GM19452 (cell line): ENCODE measurements at regions not wholly inside any gene's neighbourhood (a gene's known extent, or its start where the extent isn't known, plus 50 kb on each side); places are given as distances from the start of the nearest gene placed in this dataset.

ENCODE experiments used
- ATAC-seq: cut with Tn5 transposase; IDR thresholded peaks from one replicate; pipeline ENCODE4 v1.9.1; 2021; ENCODE audit not compliant: unreplicated experiment

DNA sequence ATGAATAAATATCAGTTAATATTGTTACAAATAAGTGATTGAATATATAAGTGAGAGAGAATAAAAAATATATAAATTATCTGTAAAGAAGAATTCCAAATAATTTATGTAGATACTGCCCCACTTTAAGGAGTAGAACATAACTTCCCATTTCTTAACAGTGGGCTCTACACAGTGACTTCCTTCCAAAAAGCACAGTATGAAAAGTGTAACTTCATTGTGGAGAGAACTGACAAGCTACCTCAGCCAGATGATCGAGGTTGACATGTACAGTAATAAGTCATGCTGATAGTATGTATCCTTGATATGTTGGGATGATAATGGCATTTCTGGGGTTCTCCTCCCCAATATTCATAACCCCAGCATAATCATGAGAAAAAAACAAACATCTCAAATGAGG, 191.9 kb upstream of the FN1 start:
- ATAC-seq, result no peak

DNA sequence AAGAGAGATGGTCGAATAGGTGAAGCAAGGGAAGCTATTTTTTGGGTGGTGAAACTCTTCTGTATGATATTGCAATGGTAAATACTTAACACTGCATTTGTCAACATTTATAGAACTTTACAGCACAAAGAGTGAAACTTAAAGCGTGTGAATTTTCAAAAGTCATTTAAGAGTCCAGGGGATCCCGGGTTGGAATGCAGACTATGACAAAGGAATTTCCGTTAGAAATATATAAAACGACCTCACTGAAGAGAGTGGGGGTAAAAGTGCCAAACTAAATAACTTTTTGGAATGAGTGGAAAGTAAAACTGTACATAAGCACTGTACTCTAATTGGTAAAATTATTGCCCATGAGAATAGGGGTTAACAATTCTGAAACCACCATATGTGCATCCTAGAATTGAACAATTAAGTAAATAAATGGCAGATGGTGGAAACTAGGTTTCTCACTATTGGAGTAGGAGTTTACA, 191.0 kb upstream of the FN1 start:
- no peak for ATAC-seq

DNA sequence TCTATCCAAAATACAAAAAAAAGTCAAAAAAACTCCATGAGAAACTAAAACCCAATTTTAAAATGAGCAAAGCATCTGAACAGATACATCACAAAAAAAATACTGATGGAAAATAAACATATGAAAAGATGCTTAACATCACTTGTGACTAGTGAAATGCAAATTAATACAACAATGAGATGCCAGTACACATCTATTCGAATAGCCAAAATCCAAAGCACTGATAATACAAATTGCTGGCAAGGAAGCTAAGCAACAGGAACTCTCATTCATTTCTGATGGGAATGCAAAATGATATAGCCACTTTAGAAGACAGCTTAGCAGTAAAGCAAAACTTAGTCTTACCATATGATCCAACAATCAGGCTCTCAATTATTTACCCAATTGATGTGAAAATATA, 190.2 kb upstream of the FN1 start:
- ATAC-seq, result no peak

DNA sequence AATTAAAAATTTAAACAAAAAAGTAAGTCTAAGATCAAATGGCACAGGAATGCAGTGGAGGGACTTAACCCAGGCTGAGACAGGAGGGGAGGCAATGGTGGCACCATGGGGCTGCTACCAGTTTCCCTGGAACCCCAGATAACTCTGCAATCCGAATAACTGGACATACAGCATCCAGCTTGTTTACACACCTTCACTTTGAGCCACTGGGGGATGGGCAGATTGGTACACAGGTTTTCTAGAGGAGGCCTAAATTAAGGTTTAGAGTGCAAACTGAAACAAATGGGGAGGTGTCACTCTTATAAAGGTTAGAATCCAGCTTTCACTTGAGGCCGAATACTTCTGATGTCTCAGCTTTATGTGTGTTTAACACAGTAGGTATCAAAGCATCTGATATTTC, 189.3 kb upstream of the FN1 start:
- ATAC-seq, result no peak

DNA sequence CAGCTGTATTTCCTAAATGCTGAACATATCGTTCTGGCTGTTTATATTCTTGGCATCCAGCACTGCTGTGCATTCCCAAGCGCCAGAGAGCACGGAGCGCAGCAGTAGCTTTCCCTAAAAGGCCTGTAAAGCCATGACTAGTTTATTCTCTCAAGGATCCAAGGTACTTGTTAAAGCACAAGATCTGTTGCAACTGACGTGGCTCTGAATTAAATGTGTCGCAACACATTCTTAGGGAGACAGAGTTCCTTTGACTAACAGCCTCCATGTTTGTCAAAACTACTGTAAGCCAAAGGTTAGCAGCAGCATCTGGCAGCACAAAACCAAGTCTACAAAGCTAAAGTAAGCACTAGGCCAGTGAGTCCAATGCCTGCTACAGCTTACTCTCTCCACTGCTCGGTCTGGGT, 188.6 kb upstream of the FN1 start:
- ATAC-seq, result no peak

DNA sequence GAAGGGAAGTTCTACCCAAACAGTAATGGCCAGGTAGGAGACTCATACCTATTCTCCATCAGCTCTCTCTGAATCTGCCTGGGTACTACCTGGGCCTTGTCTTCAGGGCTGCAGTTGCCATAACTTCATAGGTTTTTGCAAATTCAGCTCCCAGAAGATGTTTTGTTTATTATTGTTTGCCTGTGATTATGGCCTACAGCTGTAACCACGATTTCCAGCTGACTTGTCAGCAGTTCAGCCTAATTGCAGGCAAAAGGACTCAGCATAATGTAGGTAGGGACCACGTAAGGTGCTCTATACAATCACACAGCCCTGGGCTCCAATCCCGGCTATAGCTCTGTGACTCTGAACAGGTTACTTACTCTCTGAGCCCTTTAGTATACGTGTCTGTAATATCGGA, 187.0 kb upstream of the FN1 start:
- no peak for ATAC-seq

DNA sequence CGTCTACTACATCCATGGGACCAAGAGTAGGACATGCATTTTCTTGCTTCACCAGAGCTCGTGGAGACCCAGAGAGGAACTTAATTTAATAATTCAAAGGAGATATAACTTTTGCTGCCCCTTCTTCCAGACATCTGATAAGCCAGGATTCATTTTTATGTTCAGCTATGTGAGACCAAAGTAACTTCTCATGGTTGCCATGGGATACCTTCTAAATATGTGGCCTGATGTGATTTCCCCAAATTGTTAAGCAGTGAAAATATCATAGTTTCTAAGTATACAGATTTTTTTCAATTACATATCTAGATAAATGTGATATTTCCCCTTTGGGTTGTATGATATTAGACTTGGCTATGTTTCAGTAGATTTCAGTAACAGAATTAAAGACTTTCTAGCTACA, 185.5 kb upstream of the FN1 start:
- ATAC-seq, result no peak

DNA sequence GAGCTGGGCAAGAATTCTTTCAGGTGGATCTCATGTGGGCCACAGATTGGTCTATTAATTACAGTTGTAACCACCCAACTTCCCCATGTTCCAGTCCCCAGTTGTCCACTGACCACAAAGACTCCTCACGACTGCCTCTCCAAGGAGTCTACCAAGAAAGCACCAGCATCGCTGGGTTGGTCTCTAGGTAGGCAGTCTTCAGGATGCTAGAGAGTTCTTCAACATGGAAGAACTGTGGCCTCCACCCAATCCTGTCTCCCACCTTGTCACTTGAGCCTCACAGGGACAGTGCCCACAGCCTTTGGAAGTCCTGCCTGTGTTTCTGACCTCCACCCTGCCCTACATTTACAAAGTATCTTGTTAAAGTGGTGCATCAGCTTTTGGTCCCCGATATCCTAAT, 184.7 kb upstream of the FN1 start:
- no peak for ATAC-seq

DNA sequence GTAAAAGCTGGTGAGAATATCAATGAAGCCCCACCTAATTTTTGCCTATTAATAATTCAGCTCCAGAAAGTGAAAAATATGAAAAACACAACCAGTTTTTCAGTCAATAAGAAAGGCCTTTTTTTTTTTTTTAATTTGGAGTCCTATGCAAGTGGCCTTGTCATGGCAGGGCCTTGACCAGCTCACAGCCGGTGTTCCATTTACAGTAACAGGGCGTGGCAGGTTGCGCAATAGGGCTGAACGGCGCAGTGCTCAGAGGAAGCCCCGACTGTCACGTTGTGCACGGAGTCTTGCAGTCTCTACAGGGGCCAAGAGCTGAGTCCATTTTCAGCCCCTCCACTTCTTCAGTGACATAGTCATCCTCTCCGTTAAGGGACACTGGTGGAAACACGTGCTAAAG, 184.1 kb upstream of the FN1 start:
- ATAC-seq, result no peak

DNA sequence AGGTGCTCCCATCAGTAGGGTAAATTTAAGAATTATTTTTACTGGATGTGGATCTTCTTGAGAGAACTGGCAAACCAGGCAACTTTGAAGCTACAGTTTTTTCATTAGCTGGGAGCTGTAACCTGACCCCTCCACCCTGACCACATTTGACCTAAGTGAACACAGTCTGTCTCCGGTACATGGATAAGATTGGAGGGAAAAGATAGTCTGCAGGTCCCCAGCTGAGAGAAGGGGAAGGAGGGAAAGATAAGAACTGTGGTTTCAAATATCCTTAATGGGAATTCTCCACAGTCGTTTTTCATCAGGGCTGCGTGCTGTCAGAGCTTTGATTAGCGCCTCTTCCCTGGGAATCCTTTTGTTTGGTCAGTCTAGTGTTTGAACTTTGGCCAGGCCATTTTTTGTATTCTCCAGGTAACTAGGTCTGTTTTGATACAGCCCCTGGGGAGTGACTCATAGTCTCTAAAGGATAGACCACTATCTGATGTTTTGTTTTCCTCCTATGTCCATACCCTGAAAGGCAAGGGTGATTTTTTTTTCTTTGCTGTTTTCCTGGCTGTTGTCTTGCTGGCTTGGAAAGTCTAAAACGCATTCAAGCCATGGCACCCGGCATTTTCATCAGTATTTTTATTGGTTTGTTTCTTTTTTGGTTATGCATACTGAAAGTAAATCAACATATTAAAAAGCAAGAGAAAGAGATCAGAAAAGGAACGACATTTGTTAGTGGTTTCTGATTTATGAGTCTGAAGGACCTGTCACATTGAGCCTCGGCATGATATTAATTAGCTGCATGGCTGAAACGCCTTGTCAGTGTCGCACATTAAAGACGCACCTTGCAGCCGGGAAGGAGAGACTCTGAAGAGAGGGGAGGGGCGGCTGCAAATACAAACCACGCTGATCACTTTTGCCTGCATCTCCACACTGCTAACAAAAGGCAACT, 183.4 kb upstream of the FN1 start:
- ATAC-seq, result no peak

DNA sequence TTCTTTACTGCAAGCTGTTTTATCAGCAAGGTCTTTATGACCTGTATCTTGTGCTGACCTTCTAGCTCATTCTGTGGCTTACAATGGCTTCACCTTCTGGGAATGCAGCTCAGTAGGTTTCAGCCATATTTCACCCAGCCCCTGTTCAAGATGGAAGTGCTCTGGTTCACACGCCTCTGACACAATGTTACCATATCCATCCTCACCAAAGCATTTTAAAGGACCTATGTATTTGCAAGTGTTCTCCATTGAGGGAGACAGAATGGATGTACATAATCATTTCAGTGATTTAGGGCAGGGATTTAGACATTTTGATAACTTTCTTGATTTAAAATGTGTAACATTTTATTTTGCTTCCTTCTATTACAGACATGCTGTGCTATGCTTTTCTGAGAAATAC, 182.3 kb upstream of the FN1 start:
- ATAC-seq, result no peak

DNA sequence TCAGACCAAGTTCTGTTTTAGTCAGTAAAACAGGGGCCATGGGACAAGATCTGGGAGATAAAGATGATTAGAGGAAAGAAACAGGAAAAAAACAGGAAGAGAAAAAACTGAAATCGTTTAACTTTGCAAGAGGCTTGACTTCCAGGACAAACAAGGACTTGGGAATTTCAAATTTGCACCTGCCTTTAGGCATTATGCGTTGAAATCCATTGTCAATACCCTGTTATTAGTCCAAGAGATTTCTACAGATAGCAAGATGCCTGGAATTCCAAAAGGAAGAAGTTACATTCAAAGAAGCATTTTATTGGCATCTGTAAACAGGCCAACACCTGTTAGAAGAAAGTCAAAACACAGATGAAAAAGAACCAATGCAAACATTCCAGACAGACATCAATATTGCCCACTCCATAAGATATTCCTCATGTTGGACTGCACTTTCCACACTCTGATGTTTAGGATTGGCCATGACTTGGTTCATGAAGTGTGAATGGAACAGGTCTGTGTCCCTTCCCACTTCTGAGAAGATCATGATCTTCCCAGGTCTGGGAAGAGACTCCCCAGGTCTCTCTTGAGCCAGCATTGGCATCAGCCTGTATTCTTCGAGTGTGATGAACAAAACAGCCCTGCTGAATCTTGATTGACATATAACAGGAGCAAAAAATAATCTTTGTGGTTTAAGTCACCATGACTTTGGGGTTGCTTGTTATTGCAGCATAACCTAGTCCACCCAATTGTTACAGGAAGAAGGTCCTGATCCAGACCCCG, 181.4 kb upstream of the FN1 start:
- ATAC-seq, result no peak

DNA sequence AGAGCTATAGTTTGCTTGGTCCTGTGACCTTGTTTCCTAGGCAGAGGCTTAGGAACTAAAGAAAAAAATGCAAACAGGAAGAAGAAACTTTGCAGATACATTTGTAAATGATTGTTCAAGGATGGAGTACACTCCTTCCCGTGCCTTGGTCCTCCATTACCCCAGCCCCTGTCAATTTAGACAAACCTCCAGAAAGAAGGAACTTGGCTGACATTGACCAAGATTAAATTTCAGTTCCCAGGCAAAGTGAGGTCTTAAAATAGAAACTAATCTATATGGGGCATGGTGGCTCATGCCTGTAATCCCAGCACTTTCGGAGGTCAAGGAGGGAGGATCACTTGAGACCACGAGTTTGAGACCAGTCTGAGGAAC, 179.9 kb upstream of the FN1 start:
- ATAC-seq, result no peak

DNA sequence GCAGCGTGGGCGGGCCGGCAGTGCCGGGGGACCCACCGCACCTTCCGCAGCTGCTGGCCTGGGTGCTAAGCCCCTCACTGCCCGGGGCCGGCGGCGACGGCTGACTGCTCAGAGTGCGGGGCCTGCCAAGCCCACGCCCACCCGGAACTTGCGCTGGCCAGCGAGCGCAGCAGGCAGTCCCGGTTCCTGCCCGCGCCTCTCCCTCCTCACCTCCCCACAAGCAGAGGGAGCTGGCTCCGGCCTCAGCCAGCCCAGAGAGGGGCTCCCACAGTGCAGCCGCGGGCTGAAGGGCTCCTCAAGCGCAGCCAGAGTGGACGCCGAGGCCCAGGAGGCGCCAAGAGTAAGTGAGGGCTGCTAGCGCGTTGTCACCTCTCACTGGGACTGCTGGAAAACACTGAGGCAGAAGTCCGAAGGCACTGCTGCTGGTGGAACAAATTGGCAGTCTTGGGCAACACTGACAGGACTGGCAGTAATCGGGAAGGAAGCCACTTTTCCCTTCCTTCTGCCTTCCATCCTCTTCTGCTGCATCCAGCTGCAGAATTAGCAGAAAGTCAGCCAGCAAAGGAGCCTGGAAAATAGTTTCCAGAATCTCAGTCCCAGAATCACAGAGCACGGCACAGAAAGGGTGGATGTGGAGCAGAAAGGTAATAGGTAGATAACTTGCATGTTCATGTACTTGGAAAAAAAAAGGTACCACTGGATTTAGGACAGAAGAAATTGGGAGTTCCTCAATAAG, 179.4 kb upstream of the FN1 start:
- no peak for ATAC-seq

DNA sequence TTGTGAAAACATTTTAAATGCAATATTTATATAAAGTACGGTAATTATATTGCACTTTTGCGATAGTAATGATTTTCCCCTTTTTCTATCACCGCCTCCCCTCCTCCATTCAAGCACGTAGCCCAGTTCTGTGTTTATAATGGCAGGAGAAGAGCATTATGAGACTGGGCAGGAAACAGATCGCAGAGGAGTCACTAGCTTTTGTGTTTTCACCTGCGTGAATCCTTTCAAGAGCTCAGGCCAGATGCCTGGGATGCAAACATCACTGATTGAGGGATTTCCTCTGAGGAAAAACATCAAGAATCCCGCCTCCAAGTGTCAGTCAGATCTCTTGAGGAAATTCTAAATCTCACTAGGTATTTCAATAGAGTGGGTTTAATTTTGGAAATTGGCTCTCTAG, 178.4 kb upstream of the FN1 start:
- no peak for ATAC-seq

DNA sequence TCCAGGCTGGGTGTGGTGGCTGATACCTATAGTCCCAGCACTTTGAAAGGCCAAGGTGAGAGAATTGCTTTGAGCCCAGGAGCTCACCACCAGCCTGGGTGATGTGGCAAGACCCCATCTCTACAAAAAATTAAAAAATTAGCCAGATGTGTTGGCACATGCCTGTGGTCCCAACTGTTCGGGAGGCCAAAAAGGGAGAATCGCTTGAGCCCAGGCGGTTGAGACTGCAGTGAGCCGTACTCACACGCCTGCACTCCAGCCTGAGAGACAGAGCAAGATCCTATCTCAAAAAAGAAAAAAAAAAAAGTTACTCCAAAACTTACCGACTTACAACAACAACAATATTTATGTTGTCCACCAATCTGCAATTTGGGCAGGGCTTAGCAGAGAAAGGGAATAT, 178.0 kb upstream of the FN1 start:
- ATAC-seq, result no peak

DNA sequence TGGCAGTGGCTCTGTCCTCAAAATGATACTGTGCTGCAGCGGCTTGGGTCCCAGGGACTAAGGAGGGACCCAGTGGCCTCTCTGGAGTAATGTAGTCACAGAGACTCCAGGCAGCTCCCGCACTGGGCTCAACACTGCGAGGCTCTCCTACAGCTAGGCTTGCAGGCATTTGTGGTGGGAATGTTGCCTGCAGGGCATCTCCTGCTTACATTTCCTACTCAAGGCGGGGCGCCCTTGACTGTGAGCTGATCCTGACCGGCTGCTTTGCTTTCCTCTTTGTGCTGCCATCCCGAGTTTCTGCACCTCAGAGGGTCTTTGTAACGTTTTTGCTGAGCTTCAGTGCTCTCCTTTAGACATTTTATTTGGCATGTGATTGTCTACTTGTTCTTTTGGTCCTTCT, 177.4 kb upstream of the FN1 start:
- no peak for ATAC-seq

DNA sequence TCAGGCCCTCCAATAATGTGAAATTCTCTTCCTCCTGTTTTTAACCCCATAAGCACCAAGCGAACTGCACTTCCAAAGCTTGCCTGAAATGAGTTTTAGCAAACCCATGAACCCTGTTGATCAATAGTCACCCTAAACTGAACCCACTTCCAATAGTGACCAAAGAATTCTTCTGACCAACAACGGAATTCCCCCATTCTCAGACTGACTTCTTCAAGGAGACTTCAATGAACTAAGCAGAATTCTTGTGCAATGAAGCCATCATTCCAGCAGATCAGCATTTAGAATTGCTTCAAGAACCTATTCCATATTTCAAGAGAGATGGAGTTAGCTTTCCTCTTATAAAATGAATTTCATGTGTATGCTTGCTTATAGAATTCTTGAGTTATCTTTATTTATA, 176.9 kb upstream of the FN1 start:
- no peak for ATAC-seq

DNA sequence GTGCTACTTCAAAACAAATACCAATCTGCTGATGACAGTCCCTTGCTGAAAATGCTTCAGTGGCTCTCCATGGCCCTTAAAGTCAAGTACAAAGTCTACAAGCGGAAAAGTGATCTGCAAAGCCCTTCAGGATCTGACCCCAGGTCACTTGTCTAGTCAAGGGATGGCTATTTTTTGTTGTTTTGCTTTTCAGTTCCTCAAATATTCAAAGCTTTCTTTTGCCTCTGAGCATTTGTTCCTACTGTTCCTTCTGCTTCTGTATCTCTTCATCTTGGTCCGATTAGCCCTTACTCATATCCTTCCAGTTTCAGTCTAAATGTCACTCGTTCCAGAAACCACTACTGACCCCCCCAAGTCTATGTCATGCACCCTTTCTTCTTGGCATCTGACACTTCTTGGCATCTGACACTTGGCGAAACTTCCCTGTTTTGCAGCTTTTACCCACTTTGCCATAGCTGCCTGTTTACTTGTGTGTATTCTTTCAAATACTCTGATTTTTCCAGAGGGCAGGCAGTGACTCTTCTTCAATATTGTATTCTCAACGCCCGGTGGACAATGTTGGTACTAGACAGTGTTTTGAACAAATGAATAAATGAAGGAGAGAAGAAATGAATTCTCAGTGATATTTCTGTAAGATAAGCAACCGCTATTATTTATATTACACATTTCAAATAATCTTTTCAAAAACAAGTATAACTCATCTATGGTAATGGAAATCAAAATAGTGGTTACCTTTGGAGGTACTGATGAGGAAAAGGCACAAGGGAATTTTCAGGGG, 175.9 kb upstream of the FN1 start:
- ATAC-seq, result no peak

DNA sequence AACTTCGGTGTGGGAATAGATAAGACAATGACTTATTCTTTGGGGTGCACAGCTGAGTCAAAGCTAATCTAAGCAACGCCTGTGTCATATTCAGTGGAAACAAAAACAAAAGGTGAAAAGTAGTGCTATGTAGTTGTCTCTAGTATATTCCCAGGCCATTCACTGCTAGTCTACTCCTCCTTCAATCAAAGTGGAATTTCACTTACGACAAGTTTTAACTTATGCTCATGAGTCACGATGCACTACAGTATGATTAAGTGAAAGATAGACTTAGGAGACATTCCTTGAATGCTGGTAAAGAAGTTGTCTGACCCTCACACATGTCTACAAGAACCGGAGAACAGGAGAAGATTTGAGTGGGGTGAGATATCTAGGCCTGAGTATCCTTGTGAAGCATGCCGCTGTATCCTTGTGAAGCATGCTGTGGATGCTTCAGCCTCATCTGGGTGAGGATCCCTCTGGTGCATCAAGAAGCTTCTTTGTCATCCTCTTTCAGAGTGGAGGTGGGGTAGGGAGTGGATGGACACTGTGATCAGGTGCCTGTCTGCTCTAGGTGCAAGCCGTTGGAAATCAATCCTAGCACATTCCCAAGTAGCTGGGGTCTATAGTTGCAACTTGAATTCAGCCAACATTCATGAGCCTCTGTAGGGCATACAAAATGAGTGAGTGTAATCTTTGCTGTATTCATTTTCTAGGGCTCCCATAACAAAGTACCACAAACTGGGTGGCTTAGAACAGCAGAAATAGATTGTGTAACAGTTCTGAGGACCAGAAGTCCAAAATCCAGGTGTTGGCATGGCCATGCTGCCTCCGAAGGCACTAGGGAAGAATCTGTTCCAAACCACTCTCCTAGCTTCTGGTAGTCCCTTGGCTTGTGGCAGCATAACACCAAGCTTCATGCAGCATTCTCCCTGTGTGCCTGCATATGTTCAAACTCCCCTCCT, 173.5 kb upstream of the FN1 start:
- ATAC-seq, result no peak
